ENCODE measurements at regions not wholly inside any gene's neighbourhood (a gene's known extent, or its start where the extent isn't known, plus 50 kb on each side); places are given as distances from the start of the nearest gene placed in this dataset.

DNA sequence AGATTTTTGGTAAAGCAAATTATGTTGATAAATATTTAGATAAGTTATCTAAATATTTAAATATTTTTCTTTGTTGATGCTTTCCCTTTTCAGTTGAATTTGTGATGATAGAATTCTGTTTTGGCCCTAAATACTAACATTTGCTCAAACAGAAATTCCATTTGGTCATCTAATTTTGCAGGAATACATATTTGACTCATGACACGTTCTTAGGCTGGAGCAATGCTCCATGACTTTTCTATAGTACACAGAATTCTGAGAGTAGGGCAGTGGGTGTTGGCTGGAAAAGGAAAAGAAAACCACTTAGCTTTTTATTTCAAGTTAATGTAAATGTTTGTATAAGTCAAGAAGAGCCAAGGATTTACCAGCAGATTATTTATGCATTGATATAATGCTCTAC lies 58.6 kb upstream of the GK2 start:
- no peak for DNase-seq (ENCODE audit: low read depth in 2 of 2)

Measured in fibroblast of skin of left quadriceps (primary cell).